GM18907 (cell line): ENCODE measurements at regions not wholly inside any gene's neighbourhood (a gene's known extent, or its start where the extent isn't known, plus 50 kb on each side); places are given as distances from the start of the nearest gene placed in this dataset.
A peak's percentile ranks its signal among the peaks of the same experiment; 100 is the strongest.

Experiments
- ATAC-seq: cut with Tn5 transposase; IDR thresholded peaks from one replicate; pipeline ENCODE4 v1.9.1; 2021; ENCODE audit warnings: mild to moderate bottlenecking, moderate library complexity; ENCODE audit not compliant: unreplicated experiment

DNA sequence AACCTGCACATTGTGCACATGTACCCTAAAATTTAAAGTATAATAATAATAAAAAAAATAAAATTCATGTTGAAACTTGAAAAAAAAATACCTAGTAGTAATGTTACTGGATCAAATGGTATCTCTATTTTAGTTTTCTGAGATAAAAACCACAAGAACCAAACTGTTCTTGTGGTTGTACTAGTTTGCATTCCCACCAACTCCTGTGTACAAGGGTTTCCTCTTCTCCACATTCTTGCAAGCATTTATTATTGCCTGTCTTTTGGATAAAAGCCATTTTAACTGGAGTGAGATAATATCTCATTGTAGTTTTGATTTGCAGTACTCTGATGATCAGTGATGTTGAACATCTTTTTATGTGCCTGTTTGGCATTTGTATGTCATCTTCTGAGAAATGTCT lies 177.7 kb downstream of the KIF20B start:
- ATAC-seq = no peak

DNA sequence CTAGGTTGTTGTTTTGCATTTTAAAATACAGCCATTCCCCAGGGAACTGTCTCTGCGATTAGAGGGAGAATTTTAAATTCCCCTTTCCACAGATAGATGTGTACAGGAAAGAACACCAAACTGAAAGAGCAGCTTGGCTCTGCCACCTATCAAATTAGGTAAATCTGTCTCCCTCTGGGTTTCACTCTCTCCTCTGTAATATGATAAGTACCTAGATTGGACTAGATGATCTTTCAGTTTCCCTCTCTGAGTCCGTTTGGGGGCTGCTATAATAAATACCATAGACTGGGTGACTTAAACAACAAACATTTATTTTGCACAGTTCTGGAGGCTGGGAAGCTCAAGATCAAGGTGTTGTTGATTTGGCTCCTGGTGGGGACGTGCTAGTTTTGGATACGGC lies 186.0 kb downstream of the KIF20B start:
- ATAC-seq = peak; percentile 59

DNA sequence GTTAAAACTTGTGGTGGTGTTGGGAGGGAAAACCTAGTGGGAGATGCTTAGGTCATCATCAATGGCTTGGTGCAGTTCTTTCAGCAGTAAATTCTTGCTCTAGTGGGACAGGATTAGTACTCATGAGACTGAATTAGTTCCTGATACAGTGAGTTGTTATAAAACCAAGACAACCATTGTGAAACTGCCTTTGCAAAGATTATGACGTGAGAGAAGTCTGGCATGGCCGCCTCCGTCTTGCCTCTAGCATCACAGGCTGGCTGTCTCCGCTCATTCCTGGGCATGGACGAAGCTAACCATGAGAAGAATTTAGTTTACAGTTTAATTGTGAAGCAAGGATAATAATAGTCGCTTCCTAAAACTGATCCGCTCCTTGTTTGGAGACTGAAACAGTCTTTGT lies 186.4 kb downstream of the KIF20B start:
- peak; percentile 64 for ATAC-seq

DNA sequence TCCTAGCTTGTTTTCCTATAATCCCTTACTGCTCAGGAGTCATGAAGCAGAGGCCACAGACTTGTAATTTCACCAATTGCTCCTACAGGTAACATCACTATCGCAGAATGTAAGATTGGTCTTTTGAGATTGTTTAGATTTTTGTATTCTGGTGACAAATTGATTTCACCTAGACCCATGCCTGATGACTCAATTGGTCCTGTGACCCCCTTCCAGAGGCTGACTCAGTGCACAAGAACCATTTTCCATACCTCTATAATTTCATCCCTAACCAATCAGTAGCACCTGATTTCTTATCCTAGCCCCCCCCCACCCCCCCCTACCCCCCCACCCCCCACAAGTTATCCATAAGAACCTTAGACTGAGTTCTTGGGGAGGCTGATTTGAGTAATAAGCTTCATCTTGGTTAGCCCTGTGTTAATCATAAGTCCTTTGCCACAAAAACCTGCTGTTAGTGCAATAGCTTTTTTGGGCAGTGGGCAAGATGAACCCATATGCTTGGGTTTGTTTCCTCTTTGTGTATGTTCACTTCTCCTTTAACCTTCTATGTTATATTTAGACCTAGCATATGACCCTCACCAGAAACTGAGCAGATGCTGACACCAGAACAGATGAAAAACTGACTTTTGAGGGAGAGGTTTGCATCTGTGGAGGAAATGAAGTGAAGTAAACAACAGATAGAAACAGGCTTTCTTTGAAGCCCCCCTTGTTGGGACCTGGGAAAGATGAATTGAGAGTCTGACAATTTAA lies 187.1 kb downstream of the KIF20B start:
- peak; percentile 82 for ATAC-seq

DNA sequence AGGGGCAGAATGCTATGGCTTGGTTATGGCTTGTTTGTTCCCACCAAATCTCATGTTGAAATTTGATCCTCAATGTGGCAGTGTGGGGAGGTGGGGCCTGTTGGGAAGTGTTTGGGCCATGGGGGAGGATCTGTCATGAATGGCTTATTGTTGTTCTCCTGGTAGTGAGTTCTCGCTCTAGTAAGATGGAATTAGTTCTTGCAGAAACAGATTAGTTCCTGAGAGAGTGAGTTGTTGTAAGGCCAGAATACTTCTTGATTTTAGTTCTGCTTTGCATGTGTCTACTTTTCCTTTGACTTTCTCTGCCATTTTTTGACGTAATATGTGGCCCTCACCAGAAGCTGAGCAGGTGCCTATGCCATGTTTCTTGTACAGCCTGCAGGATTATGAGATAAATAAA lies 188.2 kb downstream of the KIF20B start:
- no peak for ATAC-seq

DNA sequence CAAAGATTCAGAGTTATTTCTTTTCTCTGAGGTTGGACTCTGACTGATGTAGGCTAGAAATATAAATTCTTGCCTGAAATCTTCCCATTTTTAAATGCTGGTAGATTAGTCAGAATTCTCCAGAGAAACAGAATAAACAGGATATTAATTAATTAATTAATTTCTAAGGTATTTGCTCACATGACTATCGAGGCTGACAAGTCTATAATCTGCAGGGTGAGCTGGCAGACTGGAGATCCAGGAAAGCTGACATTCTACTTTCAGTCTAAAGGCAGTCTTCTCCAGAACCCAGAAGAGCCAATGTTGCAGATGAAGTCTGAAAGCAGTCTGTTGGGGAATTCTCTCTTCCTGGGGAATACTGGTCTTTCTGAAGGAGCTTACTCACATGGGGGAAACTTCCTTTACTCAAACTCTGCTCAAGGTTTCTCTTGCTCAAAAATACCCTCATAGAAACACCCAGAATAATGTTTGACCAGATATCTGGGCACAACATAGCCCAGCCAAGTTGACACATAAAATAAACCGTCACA lies 189.7 kb downstream of the KIF20B start:
- no peak for ATAC-seq

DNA sequence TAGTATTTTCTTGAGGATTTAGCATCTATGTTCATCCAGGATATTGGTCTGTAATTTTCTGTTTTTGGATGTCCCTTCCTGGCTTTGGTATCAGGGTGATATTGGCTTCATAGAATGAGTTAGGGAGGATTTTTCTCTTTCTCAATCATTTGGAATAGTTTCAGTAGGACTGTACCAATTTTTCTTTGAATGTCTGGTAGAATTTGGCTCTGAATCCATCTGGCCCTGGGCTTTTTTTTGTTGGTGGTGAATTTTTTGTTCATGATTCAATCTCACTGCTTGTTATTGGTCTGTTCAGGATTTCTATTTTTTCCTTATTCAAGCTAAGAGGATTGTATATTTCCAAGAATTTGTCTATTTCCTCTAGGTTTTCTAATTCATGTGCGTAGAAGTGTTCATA lies 192.7 kb downstream of the KIF20B start:
- ATAC-seq = no peak

DNA sequence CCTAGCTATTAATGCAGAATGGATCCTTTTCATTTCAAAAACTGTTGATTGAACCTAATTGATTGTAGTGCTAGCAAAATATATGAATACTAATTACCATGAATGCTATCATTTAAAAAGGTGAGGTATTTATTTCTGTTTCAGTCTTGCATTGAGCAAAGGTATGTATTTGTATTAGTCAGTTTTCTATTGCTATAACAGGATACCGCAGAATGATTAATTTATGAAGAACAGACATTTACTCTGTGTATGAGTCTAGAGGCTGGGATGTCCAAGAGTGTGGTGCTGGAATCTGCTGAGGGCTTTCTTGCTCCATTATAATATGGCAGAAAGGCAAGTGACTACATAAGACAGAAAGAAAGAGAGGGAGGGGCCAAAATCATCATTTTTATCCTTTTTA lies 199.2 kb downstream of the KIF20B start:
- no peak for ATAC-seq

DNA sequence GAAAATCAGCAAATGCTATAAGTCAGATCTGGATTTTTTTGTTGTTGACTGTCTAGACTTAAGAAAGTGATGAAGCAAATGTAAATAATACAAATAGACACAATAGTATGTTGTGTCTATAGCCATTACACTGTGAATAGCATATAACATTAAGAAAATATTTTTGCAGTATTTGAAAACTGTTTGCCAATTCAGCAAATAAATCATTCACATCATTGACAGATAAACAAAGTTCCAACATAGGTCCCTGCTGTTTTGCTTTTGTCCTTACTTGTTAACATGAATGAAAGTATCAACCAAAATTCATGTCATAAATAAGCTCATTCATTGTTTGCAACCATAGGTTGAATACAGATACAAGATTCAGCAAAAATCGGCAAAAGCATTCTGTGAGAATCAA lies 200.5 kb downstream of the KIF20B start:
- ATAC-seq = no peak

DNA sequence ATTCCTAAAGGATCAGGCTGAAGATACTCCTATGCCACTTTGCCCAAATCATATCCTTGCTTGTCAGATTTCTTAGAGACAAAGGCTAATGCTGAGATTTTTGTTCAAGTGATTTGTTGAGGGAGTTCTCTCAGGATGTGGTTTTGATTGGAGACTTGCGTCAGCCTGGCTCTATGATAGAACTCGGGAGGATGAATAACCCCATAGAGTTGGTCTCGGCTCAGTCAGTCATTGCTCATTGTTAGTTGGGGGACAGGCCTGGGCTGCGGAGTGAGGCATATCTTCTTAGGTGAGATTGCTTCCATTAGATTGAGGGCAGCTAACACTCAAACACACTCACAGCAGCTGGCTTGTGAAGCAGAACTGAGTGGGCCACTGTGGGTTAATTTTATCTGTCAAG lies 203.4 kb downstream of the KIF20B start:
- ATAC-seq = no peak

DNA sequence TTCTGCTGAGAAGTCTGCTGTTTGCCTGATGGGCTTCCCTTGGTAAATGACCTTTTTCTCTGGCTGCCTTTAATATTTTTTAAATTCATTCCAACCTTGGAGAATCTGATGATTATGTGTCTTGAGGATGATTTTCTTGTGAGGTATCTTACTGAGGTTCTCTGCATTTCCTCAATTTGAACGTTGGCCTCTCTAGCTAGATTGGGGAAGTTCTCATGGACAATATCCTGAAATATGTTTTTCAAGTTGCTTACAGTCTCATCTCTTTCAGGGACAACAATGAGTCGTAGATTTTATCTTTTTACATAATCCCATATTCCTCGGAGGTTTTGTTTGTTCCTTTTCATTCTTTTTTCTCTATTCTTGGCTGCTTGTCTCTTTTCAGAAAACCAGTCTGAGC lies 208.4 kb downstream of the KIF20B start:
- no peak for ATAC-seq

DNA sequence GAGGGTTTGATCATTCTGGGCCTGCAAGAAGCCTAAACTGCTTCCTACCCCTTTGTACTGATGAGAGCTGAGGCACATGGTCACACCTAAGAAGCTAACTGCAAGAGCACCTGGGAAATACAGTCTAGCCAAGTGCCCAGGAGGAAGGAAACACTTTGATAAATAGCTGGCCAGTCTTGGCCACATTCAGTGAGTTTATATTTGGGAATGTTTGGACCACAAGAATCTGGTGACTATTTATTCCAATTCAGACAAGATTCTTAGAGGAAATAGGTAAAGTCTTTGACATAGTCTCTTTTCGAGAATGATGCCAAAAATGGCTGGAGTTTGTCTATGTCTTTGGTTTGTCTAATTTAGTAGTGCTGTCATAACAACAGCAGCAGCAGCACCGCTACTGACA lies 213.6 kb downstream of the KIF20B start:
- ATAC-seq = no peak

DNA sequence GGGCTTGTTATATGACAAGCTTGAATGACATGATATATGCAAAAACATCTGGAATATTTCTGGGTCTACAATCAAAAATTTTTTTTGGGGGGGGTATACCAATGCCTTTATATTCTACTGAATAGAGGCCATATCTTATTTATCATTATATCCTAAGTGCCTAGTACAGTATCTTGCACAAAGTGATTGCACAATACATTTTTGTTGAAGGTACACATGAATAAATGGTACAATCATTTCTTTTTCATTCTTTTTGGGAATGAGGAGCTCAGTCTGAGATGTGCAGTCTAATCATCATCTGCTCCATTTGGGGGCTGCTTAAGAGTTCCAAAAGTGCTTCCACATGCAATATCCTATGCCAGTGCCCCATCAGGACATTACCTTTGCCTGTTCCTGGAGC lies 214.6 kb downstream of the KIF20B start:
- ATAC-seq = no peak

DNA sequence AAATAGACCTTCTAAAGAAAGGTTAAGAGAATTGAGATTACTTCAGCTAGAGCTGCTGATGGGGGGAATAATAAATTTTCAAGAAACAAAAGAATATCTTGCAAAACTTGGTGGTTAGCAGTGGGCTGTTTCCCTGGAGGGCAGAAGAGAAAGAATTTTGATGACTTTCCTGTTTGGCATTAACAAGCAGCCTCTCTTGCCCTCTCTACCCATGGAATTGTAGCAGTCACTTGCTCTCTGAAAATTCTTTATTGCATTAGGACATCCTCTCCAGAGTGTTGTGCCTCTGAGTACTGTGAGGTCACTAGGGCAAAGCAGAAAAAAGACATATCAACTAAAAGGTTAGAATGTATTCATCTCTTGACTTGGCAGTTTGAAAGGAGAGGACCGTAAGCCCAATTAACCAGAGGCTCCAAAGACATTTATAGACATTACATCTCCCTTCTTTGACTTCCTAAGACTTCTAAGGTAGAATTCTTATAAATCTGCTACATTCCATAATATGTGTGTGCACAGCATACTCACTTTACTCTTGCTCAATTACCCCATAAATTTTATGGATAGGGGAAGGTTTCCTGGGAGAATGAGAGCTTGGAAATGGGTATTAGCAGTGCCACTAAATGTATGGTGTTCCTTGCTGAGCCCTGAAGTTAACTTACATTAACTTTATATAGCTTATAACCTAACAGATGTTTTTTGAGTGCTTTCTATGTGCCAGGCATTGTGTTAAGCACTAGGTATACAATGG lies 215.3 kb downstream of the KIF20B start:
- ATAC-seq = no peak

DNA sequence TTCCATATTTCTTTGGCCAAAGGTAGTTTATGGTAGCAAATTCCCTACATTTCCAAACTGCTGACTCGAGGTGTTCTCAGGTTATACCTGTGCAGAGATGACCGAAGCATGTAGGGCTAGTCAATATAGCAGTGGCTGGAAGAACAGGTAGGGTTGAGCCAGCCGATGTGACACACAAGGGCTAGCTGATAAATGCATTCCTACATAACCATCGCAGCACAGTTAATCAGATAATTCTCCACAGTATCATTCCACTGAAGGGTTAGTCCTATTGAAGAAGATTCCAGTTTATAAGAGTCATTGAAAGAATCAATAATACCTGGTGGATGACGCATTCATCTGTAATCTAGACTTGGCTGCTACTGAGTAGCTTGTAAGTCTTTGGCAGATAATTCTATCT lies 220.0 kb downstream of the KIF20B start:
- no peak for ATAC-seq

DNA sequence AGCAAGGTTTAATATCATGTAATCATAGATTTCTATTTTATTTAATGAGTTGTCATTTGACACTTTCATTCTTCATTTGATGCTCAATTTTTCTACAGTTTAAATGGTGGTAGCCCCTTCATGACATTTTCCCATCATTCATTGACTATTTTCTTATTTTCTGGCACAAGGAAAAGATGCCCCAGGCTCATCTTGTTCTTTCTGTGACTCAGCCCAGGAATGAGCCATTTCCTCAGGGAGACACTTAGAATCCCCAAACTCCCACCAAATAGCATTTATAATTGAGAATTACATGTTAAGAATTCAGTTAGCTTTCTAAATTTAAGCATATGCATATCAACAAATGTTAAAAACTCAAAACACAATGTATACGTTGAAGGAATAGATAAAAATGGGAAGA lies 222.3 kb downstream of the KIF20B start:
- no peak for ATAC-seq

DNA sequence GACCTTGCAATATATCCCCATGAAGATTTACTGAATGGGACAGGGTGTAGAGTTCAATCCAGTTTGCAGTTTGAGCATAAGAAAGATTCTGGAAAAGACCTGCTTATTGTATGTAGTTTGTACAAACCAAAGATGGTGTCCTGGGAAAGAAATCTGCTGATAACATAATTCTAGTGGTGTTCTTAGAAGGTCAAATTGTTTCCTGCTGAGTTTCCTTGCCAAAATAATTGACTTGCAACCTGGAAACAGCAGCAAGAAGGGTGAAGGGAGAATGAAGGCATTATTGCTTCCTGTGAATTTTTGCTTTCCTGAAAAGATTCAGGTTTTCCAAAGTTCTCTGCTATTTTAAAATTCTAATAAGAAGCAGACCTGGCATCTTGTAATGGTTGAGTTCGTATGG lies 222.9 kb downstream of the KIF20B start:
- no peak for ATAC-seq

DNA sequence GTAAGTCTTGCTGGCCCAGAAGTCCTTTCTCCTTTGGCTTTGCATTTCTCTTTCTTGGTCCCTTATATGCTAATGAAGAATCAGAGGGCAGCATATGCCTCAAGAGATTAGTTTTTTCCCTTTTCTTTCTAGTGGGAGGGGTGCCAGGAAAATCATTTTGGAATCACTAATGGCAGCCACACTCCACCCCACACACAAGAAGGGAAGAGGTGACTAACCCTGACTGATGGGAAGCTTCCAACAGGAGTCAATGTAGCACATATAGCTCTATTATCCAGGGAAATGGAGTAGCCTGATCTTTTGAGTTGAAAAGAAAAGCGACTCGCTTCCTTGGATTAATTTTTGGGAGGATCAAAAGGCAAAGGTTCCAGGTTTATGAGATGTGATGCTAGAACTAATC lies 225.3 kb downstream of the KIF20B start:
- ATAC-seq = no peak

DNA sequence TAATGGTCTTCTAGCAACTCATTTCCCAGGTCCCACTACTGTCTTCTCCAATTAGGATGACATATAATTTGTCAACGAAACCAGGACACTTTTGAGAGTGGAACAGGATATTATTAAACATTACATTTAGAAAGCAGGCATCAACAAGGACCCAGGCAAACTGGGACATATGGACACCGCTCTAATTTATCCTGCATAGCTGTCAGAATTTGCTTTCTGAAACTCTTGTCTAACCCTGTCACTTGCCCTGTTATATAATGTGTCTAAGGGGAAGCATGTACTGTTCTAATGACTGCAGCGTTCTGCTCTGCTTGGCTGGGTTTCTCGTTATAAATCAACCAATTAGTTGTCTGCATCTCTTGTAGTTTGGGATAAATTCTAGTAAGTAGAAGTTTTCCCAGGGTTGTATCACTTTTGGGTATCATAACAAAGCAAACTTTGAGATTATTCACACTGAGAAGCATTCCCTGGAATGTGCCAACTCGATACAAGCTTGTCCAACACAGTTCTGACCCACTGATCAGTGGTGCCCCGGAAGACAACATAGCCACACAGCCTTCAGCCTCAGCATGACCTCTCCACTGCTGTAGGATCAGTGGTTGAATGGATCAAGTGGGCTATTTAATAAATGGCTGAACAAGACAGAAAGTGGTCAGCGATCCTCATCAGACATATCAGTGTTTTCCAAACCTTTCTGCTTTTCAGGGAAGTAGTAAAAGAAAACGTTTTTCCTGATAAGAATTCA lies 228.1 kb downstream of the KIF20B start:
- no peak for ATAC-seq

DNA sequence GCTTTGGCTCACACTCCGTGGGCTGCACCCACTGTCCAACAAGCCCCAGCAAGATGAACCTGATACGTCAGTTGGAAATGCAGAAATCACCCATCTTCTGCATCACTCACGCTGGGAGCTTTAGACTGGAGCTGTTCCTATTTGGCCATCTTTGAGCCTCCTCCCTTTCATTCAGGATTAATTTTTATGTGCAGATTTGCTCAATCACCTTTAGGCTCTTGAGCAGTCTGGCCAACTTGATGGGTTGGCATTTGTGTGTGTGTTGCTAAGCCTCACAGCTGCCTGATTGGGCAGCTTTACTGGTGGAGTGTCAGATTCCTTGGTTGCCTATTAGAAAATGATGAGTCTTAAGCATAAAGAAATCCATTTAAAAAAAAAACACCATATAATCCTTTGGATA lies 236.1 kb downstream of the KIF20B start:
- no peak for ATAC-seq

DNA sequence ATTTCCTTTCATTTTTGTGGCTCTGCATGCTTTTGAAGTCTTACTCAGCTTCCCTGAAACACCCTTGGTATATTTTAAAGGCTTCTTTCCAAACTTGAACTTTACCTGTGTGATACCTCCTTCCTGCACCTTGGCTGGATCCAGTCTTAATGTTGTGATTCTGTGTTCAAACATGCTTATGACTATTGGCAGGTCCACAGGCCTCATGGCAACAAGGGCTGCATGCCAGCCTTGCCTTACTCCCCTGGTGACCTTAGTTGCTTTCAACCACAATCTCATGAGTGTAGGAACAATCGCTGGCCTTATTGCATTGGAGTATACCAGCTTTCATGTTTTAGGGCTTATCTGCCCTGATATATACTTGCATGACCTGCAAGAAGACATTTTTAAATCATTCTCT lies 238.7 kb downstream of the KIF20B start:
- no peak for ATAC-seq

DNA sequence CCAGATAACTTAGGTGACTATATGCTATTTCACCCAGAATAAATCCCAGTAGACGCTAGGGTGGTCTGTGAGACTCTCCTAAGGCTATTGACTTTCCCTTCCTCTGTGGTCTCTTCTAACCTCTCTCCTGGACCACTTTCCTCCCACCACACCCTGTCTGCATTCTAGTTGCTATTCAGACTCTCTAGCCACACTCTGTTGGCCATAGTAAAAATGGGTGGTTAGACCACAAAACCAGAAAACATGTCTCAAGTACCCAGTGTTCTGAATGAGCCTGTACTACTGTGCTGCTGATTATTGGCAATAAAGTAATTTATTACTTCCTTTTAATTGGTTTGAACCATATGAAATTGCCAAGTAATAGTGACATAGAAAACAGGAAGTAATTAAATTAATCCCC lies 240.8 kb downstream of the KIF20B start:
- peak; percentile 83 for ATAC-seq
